GM21737 (cell line): ENCODE measurements at regions not wholly inside any gene's neighbourhood (a gene's known extent, or its start where the extent isn't known, plus 50 kb on each side); places are given as distances from the start of the nearest gene placed in this dataset.
"Not testable (repeated sequence)": the region's sequence is repeated elsewhere in the genome, so short reads cannot be mapped to it uniquely, and the experiment has no call there.

Source experiments
- ATAC-seq: cut with Tn5 transposase; IDR thresholded peaks from one replicate; pipeline ENCODE4 v1.9.1; 2021; ENCODE audit warnings: mild to moderate bottlenecking, moderate library complexity; ENCODE audit not compliant: unreplicated experiment

GRCh38 chr16:61195006-61195405 lies 841.2 kb downstream of the CDH8 start:
- no peak for ATAC-seq

DNA sequence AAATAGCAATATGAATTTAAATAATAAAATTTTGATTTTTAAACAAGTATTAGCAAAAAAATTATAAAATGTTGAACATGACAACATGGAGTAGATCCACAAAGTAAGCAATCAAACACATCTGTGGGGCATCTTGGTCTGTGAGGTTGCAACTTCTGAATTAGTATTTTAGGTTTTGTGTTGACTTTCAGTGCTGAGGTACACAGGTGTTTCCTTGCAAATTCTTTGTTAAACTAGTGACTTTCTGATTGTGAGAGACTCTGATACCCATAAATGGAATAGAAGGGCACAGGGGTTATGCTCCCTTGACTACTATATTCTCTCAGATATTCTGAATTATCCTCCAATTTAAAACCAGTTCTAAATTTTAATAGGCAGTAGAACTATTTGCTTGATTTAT lies 841.7 kb downstream of the CDH8 start:
- no peak for ATAC-seq

DNA sequence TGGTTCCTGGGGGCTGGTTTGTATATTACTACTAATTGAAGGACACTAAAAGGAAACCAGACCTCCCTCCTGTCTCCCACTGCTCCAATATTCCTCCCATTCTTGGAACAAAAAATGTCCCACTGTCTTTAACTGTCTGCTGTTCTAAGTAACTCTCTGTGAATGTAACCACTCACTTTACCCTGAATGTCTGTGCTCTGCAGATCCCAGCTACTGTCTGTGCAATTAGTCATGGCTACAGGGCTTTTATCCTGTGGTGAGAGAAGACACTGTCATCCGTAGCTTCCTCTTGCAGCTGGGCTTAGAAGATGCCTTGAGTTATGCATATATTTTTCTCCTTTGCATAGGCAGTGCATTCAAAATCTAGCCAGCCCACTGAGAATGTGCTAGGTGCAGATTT lies 853.8 kb downstream of the CDH8 start:
- ATAC-seq = no peak

- ATAC-seq = no peak
These were observed 854.3 kb downstream of the CDH8 start for GRCh38 chr16:61181982-61182381.

DNA sequence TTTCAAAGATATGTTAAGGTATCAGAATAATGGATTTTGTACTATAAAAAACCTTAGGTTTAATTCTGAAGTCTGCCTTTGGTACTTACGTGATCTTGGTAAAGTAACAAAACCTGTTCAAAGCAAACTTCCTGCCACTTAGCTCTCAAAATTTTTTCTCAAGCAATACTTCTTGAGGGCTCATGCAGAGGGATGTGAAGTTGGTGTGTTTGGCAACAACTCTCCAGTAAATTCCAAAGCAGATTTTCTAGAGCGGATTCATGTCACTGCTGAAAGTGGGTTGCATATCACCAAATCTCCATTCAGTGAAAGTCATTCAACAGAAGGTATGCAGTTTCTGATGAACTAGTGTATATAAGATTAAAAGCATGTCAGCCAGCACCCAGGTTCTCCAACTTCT lies 856.7 kb downstream of the CDH8 start:
- no peak for ATAC-seq

GRCh38 chr16:61165797-61166196 lies 870.4 kb downstream of the CDH8 start:
- ATAC-seq = no peak

GRCh38 chr16:61150351-61150750 lies 885.9 kb downstream of the CDH8 start:
- ATAC-seq = no peak

GRCh38 chr16:61149709-61150108 lies 886.5 kb downstream of the CDH8 start:
- ATAC-seq = no peak

DNA sequence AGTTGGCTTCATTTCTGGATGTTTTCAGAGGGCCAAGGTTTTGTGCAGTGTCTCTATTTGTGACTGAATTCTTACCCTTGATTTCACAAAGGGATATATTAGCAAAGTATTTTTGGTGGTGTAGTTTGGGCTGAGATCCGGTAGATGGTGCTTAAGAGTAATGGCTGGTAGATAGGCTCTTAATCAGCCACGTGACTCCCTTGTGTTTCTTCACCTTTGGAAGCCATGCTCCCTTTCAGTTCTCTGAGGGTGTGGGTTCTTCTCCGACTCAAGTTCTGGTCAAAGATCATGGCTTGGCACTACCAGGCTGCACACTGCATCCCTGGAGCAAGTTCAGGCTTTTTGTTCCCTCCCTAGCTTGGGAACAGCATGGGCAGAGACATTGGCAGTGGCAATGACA lies 887.3 kb downstream of the CDH8 start:
- ATAC-seq = no peak

- ATAC-seq = no peak
These were observed 889.8 kb downstream of the CDH8 start for GRCh38 chr16:61146429-61146828.

DNA sequence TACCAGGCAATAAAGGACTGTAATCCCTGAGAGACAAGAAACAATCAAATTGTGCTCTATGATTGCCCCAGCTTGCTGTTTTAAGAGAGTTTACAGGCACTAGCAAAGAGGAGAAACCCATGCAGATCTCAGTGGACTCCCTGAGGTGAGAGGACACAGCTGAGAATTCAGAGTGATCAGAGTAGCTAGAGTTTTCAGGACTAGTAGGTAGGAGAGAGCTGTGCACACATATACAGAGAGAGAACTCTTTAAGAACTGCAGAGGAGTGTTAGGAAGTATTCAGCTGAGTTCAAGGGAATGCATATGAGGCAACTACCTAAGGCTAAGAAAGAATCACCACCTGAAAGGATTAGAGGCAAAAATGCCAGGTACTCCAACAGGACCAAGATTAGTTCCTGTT lies 904.8 kb downstream of the CDH8 start:
- ATAC-seq = no peak

GRCh38 chr16:61128545-61129323 lies 907.5 kb downstream of the CDH8 start:
- ATAC-seq = no peak

DNA sequence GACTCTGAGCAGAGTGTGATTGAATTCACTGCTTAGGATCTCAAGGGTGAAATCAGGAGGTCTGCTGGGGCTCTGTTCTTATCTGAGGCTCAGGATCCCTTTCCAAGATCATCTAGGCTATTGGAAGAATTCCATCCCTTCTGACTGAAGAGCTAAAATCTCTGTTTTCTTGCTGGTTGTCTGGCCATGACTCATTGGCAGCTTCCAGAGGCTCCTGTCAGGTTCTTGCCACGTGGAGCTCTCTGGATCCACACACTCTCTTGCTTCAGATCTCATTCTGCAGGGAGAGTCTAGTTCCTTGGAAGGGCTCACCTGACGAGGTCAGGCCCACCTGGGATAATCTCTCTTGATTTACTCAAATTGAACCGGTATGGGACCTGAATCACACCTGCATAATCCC lies 930.7 kb downstream of the CDH8 start:
- ATAC-seq = no peak

GRCh38 chr16:61098505-61098904 lies 937.7 kb downstream of the CDH8 start:
- no peak for ATAC-seq

GRCh38 chr16:61091300-61091699 lies 944.9 kb downstream of the CDH8 start:
- not testable (repeated sequence) for ATAC-seq

GRCh38 chr16:61083711-61084110 lies 952.5 kb downstream of the CDH8 start:
- no peak for ATAC-seq

- no peak for ATAC-seq
These were observed 961.9 kb downstream of the CDH8 start for GRCh38 chr16:61074324-61074723.

- no peak for ATAC-seq
These were observed 978.6 kb downstream of the CDH8 start for GRCh38 chr16:61057635-61058034.

- ATAC-seq = no peak
These were observed 985.7 kb downstream of the CDH8 start for GRCh38 chr16:61050547-61050946.

GRCh38 chr16:61045931-61046330 lies 990.3 kb downstream of the CDH8 start:
- ATAC-seq = no peak

DNA sequence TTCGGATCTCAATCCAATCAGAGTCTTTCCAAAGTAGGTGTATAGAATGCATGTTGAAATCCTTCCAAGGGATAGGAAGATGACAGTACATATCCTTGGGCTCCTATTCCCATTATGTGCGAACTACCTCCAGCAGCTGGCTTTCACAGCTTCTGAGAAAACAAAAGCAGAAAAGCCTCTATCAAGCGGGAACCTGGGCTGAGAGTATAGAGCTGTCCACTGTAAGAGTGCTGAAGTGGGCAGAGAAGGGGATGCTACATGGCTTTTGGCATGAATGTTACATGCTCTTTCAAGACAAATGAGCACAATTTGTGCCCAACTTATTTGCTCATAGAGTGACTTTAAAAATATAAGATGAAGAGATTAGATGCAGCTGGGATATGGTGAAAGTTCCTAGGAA lies 993.5 kb downstream of the CDH8 start:
- no peak for ATAC-seq

GRCh38 chr16:61030616-61031015 lies 1005.6 kb downstream of the CDH8 start:
- no peak for ATAC-seq
